ENCODE measurements at regions not wholly inside any gene's neighbourhood (a gene's known extent, or its start where the extent isn't known, plus 50 kb on each side); places are given as distances from the start of the nearest gene placed in this dataset.

- TF ChIP-seq POLR2A (IDR thresholded peaks at IDR 0.05): no peak
- TF ChIP-seq CTCF (IDR thresholded peaks at IDR 0.05): no peak
- TF ChIP-seq POLR2AphosphoS5 (IDR thresholded peaks at IDR 0.05): no peak
Measured at GRCh38 chr14:104245075-104245474, 106.7 kb downstream of the KIF26A start.

All from breast epithelium (tissue), 3 donors.